GM13977 (cell line): ENCODE measurements at regions not wholly inside any gene's neighbourhood (a gene's known extent, or its start where the extent isn't known, plus 50 kb on each side); places are given as distances from the start of the nearest gene placed in this dataset.
"Not testable (repeated sequence)": the region's sequence is repeated elsewhere in the genome, so short reads cannot be mapped to it uniquely, and the experiment has no call there.

Source experiments
- DNase-seq: peaks from one replicate; pipeline ENCODE4 v3.0.0; 2012; ENCODE audit warnings: low spot score
- CTCF ChIP-seq: IDR thresholded peaks from 2 replicates; pipeline ENCODE4 v1.5.1; 2012; ENCODE audit warnings: mild to moderate bottlenecking, control low read depth; ENCODE audit not compliant: insufficient read depth; ENCODE audit errors: extremely low read depth, missing control alignments
- in situ Hi-C: fragments of 300-500 bp; cut with MboI; formaldehyde crosslinking; loops from one replicate; pipeline ENCODE4 v1.12.0; 2022; ENCODE audit warnings: low sequenced_read_pairs, low pct_unique_long_range_greater_than_20kb, mixed read lengths, inconsistent platforms; ENCODE audit not compliant: unreplicated experiment

- TF ChIP-seq CTCF = peak; percentile 73
- DNase-seq = peak; percentile 27
- in situ Hi-C loops = no loop called here
Observed at GRCh38 chr10:81179805-81180452, 642.2 kb downstream of the SH2D4B start.

GRCh38 chr10:81182296-81182695, 644.6 kb downstream of the SH2D4B start:
- no peak for TF ChIP-seq CTCF
- in situ Hi-C loops = no loop called here
- DNase-seq = no peak

- DNase-seq = no peak
- in situ Hi-C loops = no loop called here
- no peak for TF ChIP-seq CTCF
Observed at GRCh38 chr10:81192221-81192788, 654.6 kb downstream of the SH2D4B start.

- DNase-seq = no peak
- in situ Hi-C loops = no loop called here
- no peak for TF ChIP-seq CTCF
Observed at GRCh38 chr10:81200801-81201200, 663.1 kb downstream of the SH2D4B start.

GRCh38 chr10:81207359-81207758, 667.6 kb upstream of the NRG3 start:
- DNase-seq, in situ Hi-C loops: not testable (repeated sequence)

- no peak for TF ChIP-seq CTCF
- no peak for DNase-seq
- in situ Hi-C loops = no loop called here
Observed at GRCh38 chr10:81213370-81213769, 661.6 kb upstream of the NRG3 start.

GRCh38 chr10:81215498-81215897, 659.5 kb upstream of the NRG3 start:
- in situ Hi-C loops = no loop called here
- no peak for TF ChIP-seq CTCF
- DNase-seq = no peak
